Smooth muscle cell (in vitro differentiated cells): ENCODE measurements at regions not wholly inside any gene's neighbourhood (a gene's known extent, or its start where the extent isn't known, plus 50 kb on each side); places are given as distances from the start of the nearest gene placed in this dataset.
A peak's percentile ranks its signal among the peaks of the same experiment; 100 is the strongest.
"Not testable (repeated sequence)": the region's sequence is repeated elsewhere in the genome, so short reads cannot be mapped to it uniquely, and the experiment has no call there.

Experiments used
- DNase-seq: peaks from one replicate; lab custom pipeline; 2025; ENCODE audit not compliant: unreplicated experiment; lab: John Stamatoyannopoulos, UW
- H2AFZ ChIP-seq: fragments of 200-600 bp; sonication (generic); 2 replicates; pipeline ENCODE4 v1.6.0; 2016; ENCODE audit warnings: antibody characterized with exemption, low read depth, mild to moderate bottlenecking
- H3F3A ChIP-seq: fragments of 200-600 bp; sonication (generic); 2 replicates; pipeline ENCODE4 v1.6.0; 2017; ENCODE audit warnings: antibody characterized with exemption, low read depth
- H3K27ac ChIP-seq: fragments of 200-600 bp; sonication (generic); 2 replicates; pipeline ENCODE4 v1.5.1; 2016; ENCODE audit warnings: low read depth, mild to moderate bottlenecking
- H3K27me3 ChIP-seq: fragments of 200-600 bp; sonication (generic); 2 replicates; pipeline ENCODE4 v1.6.1; 2016; ENCODE audit warnings: low read depth, mild to moderate bottlenecking
- H3K36me3 ChIP-seq: fragments of 200-600 bp; sonication (generic); 2 replicates; pipeline ENCODE4 v1.5.1; 2016; ENCODE audit warnings: low read depth
- H3K4me1 ChIP-seq: fragments of 200-600 bp; sonication (generic); 2 replicates; pipeline ENCODE4 v1.5.1; 2016; ENCODE audit warnings: low read depth
- H3K4me2 ChIP-seq: fragments of 200-600 bp; sonication (generic); 2 replicates; pipeline ENCODE4 v1.6.0; 2016; ENCODE audit warnings: mild to moderate bottlenecking
- H3K4me3 ChIP-seq: fragments of 200-600 bp; sonication (generic); 2 replicates; pipeline ENCODE4 v1.5.1; 2016; ENCODE audit warnings: mild to moderate bottlenecking
- H3K79me2 ChIP-seq: fragments of 200-600 bp; sonication (generic); 2 replicates; pipeline ENCODE4 v1.6.0; 2016; ENCODE audit warnings: low read depth, mild to moderate bottlenecking
- H3K9ac ChIP-seq: fragments of 200-600 bp; sonication (generic); 2 replicates; pipeline ENCODE4 v1.6.0; 2016; ENCODE audit warnings: low read depth
- H3K9me3 ChIP-seq: fragments of 200-600 bp; sonication (generic); replicated peaks from 2 replicates; pipeline ENCODE4 v1.5.1; 2016; ENCODE audit warnings: low read depth
- H4K20me1 ChIP-seq: fragments of 200-600 bp; sonication (generic); 2 replicates; pipeline ENCODE4 v1.6.0; 2016; ENCODE audit warnings: low read depth
- WGBS: methylation state at CpG from one replicate; pipeline ENCODE4 v1.1.7; 2016; ENCODE audit warnings: low lambda C conversion rate; 5-methylcytosine and 5-hydroxymethylcytosine counted together

GRCh38 chr1:146308892-146309291 lies 80.1 kb upstream of the NOTCH2NLA start:
- H3K27me3 ChIP-seq, H2AFZ ChIP-seq, DNase-seq, H3K4me2 ChIP-seq, H4K20me1 ChIP-seq, H3K4me3 ChIP-seq, H3K9me3 ChIP-seq, H3F3A ChIP-seq, H3K79me2 ChIP-seq, H3K4me1 ChIP-seq, H3K36me3 ChIP-seq, H3K9ac ChIP-seq, H3K27ac ChIP-seq: not testable (repeated sequence)
- WGBS: 83% methylated on average over 1 of the region's 1 CpG

GRCh38 chr1:146308152-146308551 lies 79.3 kb upstream of the NOTCH2NLA start:
- not testable (repeated sequence) for H3F3A ChIP-seq, H3K36me3 ChIP-seq, H2AFZ ChIP-seq, DNase-seq, H3K9me3 ChIP-seq, H3K27me3 ChIP-seq, H3K9ac ChIP-seq, H4K20me1 ChIP-seq, H3K4me2 ChIP-seq, H3K79me2 ChIP-seq, H3K4me1 ChIP-seq, H3K4me3 ChIP-seq
- peak overlapping the region; percentile 45 for H3K27ac ChIP-seq
- WGBS: 36% methylated on average over 3 of the region's 5 CpGs

- H3K36me3 ChIP-seq, H3K27ac ChIP-seq, H3K4me3 ChIP-seq, H3K4me2 ChIP-seq, H3K4me1 ChIP-seq, DNase-seq, H2AFZ ChIP-seq, H3F3A ChIP-seq, H3K79me2 ChIP-seq, H3K9me3 ChIP-seq, H3K27me3 ChIP-seq, H3K9ac ChIP-seq, H4K20me1 ChIP-seq: not testable (repeated sequence)
- no CpG with 5 or more reads among the region's 5 CpGs for WGBS
These were observed 78.8 kb upstream of the NOTCH2NLA start for GRCh38 chr1:146307632-146308031.

GRCh38 chr1:146306651-146307050 lies 77.8 kb upstream of the NOTCH2NLA start:
- not testable (repeated sequence) for H3K9ac ChIP-seq, H3K27ac ChIP-seq, H3F3A ChIP-seq, H3K27me3 ChIP-seq, H3K4me3 ChIP-seq, H3K36me3 ChIP-seq, H3K4me2 ChIP-seq, H4K20me1 ChIP-seq, DNase-seq, H3K4me1 ChIP-seq, H2AFZ ChIP-seq, H3K79me2 ChIP-seq, H3K9me3 ChIP-seq

- DNase-seq, H2AFZ ChIP-seq, H3F3A ChIP-seq, H3K4me1 ChIP-seq, H3K27me3 ChIP-seq, H3K27ac ChIP-seq, H3K36me3 ChIP-seq, H3K9me3 ChIP-seq, H3K4me2 ChIP-seq, H3K4me3 ChIP-seq, H4K20me1 ChIP-seq, H3K79me2 ChIP-seq, H3K9ac ChIP-seq: not testable (repeated sequence)
- no CpG with 5 or more reads among the region's 2 CpGs for WGBS
These were observed 76.6 kb upstream of the NOTCH2NLA start for GRCh38 chr1:146305442-146305841.

GRCh38 chr1:146298575-146298897 lies 69.7 kb upstream of the NOTCH2NLA start:
- not testable (repeated sequence) for DNase-seq, H3K4me2 ChIP-seq, H2AFZ ChIP-seq, H3K36me3 ChIP-seq, H3K79me2 ChIP-seq, H3K9ac ChIP-seq, H3F3A ChIP-seq, H3K4me1 ChIP-seq, H3K9me3 ChIP-seq, H3K4me3 ChIP-seq, H3K27me3 ChIP-seq, H3K27ac ChIP-seq, H4K20me1 ChIP-seq
- no CpG with 5 or more reads among the region's 5 CpGs for WGBS

GRCh38 chr1:146297781-146298574 lies 69.2 kb upstream of the NOTCH2NLA start:
- not testable (repeated sequence) for H3K9ac ChIP-seq, H3K36me3 ChIP-seq, H3K27me3 ChIP-seq, H3K9me3 ChIP-seq, H3K4me3 ChIP-seq, DNase-seq, H4K20me1 ChIP-seq, H3K79me2 ChIP-seq, H3F3A ChIP-seq, H3K27ac ChIP-seq, H3K4me2 ChIP-seq, H2AFZ ChIP-seq, H3K4me1 ChIP-seq
- no CpG with 5 or more reads among the region's 68 CpGs for WGBS

GRCh38 chr1:146292940-146293936 lies 64.4 kb upstream of the NOTCH2NLA start:
- H3K4me1 ChIP-seq, H3K27ac ChIP-seq, H4K20me1 ChIP-seq, H3K9ac ChIP-seq, H3K79me2 ChIP-seq, DNase-seq, H3F3A ChIP-seq, H3K9me3 ChIP-seq, H2AFZ ChIP-seq, H3K27me3 ChIP-seq, H3K4me3 ChIP-seq, H3K4me2 ChIP-seq, H3K36me3 ChIP-seq: not testable (repeated sequence)
- WGBS: no CpG with 5 or more reads among the region's 9 CpGs
